ENCODE measurements at regions not wholly inside any gene's neighbourhood (a gene's known extent, or its start where the extent isn't known, plus 50 kb on each side); places are given as distances from the start of the nearest gene placed in this dataset.

- no peak overlapping the region for H3K27ac ChIP-seq (ENCODE audit: extremely low read depth, low read depth, low read length)
- CTCF ChIA-PET: no interaction called here
- H3K4me1 ChIP-seq (ENCODE audit: control insufficient read depth, insufficient read depth, low read length): no peaks in the 10 kb centered on the region
- no peak overlapping the region for H3K4me3 ChIP-seq (ENCODE audit: low read depth, low read length)
- TF ChIP-seq ZNF610 (tag by site-specific recombination; IDR thresholded peaks at IDR 0.05; ENCODE audit: borderline replicate concordance) (no peak), SP7 (tag by site-specific recombination; IDR thresholded peaks at IDR 0.05) (no peak), ZNF654 (tag by site-specific recombination; IDR thresholded peaks at IDR 0.05; ENCODE audit: low read depth) (no peak), ZNF555 (tag by site-specific recombination; conservative IDR thresholded peaks at IDR 0.05) (no peak), KLF1 (tag by site-specific recombination; IDR thresholded peaks at IDR 0.05) (no peak), ZSCAN18 (tag by site-specific recombination; IDR thresholded peaks at IDR 0.05) (no peak), KLF8 (tag by site-specific recombination; IDR thresholded peaks at IDR 0.05) (no peak), ZNF518A (tag by site-specific recombination; conservative IDR thresholded peaks at IDR 0.05; ENCODE audit: low read depth) (no peak), ZNF664 (tag by site-specific recombination; IDR thresholded peaks at IDR 0.05) (no peak), GLI4 (tag by site-specific recombination; IDR thresholded peaks at IDR 0.05) (no peak), KLF7 (tag by site-specific recombination; IDR thresholded peaks at IDR 0.05; ENCODE audit: borderline replicate concordance) (no peak), ZNF792 (tag by site-specific recombination; IDR thresholded peaks at IDR 0.05) (no peak), ZNF169 (tag by site-specific recombination; IDR thresholded peaks at IDR 0.05) (no peak), ZSCAN4 (tag by site-specific recombination; IDR thresholded peaks at IDR 0.05) (no peak)
- H3K36me3 ChIP-seq (ENCODE audit: control insufficient read depth in 2 of 2, insufficient read depth in 1 of 2, low read length in 2 of 2): no peaks in the 10 kb centered on the region
- H3K9me3 ChIP-seq (ENCODE audit: control insufficient read depth, insufficient read depth, low read depth, low read length): no peaks in the 10 kb centered on the region
- POLR2A ChIA-PET: no interaction called here
Measured at GRCh38 chr9:97771641-97772040, 74.5 kb upstream of the XPA start.

- Histone ChIP-seq H3K36me3 (ENCODE audit: control insufficient read depth in 2 of 2, insufficient read depth in 1 of 2, low read length in 2 of 2) (no peaks in the 10 kb centered on the region), H3K4me1 (ENCODE audit: control insufficient read depth, insufficient read depth, low read length) (no peaks in the 10 kb centered on the region), H3K27ac (ENCODE audit: extremely low read depth, low read depth, low read length) (no peak overlapping the region), H3K9me3 (ENCODE audit: control insufficient read depth, insufficient read depth, low read depth, low read length) (no peaks in the 10 kb centered on the region), H3K4me3 (ENCODE audit: low read depth, low read length) (no peak overlapping the region)
- no peak for TF ChIP-seq ZNF221 (tag by site-specific recombination; IDR thresholded peaks at IDR 0.05; ENCODE audit: borderline replicate concordance)
- no peak for TF ChIP-seq ZNF157 (tag by site-specific recombination; IDR thresholded peaks at IDR 0.05)
- TF ChIP-seq ZBTB17 (tag by site-specific recombination; IDR thresholded peaks at IDR 0.05): no peak
- no peak for TF ChIP-seq ZNF473 (tag by site-specific recombination; IDR thresholded peaks at IDR 0.05)
- TF ChIP-seq HIC1 (tag by site-specific recombination; IDR thresholded peaks at IDR 0.05): no peak
- no peak for TF ChIP-seq ZNF146 (tag by site-specific recombination; IDR thresholded peaks at IDR 0.05)
- POLR2A ChIA-PET: no interaction called here
- CTCF ChIA-PET: no interaction called here
Measured at GRCh38 chr9:97772145-97772544, 75.0 kb upstream of the XPA start.
